Spleen (tissue), 7 donors: ENCODE measurements at regions not wholly inside any gene's neighbourhood (a gene's known extent, or its start where the extent isn't known, plus 50 kb on each side); places are given as distances from the start of the nearest gene placed in this dataset.

Experiments
- POLR2A ChIP-seq, 3 donors: fragments of 450-650 bp; IDR thresholded peaks; one replicate each; pipeline ENCODE4 v1.5.1; 2017; ENCODE audit warnings: antibody characterized with exemption in 3 of 3, mild to moderate bottlenecking in 1 of 3
- POLR2AphosphoS5 ChIP-seq, 3 donors: sonication (generic); formaldehyde crosslinking; IDR thresholded peaks; one replicate each; pipeline ENCODE4 v1.5.1; 2017; ENCODE audit warnings: antibody characterized with exemption in 3 of 3
- TF ChIP-seq, protein P1 (sequence below), 11 experiments: fragments of 200-600 bp in 7 of 11; fragments of 450-650 bp in 4 of 11; sonication (generic) in 4 of 11; IDR thresholded peaks in 8 of 11; conservative IDR thresholded peaks in 3 of 11; 1 replicate in 7 of 11; 2 replicates in 4 of 11; pipeline versions ENCODE4 v1.4.0 to v1.8.0; 2016 to 2021; ENCODE audit warnings: antibody characterized with exemption in 11 of 11, inconsistent platforms in 4 of 11, mild to moderate bottlenecking in 1 of 11
- donor health status: DM: no; HTN: no; CAD: no; lungs with moderate emphysema.
- donor health status: DM: no; HTN: no; CAD: no.
- donor health status: DM: no; HTN: no; CAD: no.

DNA sequence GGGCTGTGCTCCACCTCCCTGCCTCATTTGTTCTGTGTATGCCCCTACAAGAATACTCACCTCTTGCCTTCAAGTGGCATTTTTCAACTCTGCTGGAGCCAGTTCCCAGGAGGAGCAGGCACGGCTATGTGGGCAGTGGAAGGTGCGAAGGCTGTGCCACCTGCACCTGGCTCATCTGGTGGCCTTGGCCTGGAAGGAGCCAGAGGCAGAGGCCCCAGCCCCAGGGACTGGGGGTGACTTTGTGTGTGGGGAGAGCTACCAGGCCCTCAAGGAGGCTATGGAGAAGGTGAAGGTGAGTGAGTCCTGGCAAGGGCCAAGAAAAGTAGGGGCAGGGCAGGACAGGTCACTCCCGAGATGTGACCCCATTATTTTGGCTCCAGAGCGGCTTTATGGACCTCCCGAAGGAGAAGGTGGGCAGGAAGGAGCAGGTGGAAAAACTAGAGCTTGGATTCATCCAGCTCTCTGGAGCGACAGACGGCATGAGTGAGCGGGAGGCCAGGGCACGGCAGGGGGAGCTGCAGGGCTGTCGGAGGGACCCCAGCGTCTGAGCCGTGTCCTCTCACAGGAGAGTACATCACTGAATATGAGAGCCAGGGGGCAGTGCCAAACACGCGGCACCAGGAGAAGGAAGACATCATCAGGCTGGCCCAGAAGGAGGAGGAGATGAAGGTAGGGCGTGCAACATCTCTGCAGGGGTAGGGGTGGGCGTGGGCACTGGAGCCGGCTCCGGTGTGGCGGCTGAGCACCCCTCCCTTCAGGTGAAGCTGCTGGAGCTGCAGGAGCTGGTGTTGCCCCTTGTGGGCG, 57.3 kb upstream of the UBE2Q2 start:
- TF ChIP-seq POLR2AphosphoS5 (IDR thresholded peaks at IDR 0.05): no peak
- TF ChIP-seq POLR2A (IDR thresholded peaks at IDR 0.05): no peak
- TF ChIP-seq, protein P1, sequence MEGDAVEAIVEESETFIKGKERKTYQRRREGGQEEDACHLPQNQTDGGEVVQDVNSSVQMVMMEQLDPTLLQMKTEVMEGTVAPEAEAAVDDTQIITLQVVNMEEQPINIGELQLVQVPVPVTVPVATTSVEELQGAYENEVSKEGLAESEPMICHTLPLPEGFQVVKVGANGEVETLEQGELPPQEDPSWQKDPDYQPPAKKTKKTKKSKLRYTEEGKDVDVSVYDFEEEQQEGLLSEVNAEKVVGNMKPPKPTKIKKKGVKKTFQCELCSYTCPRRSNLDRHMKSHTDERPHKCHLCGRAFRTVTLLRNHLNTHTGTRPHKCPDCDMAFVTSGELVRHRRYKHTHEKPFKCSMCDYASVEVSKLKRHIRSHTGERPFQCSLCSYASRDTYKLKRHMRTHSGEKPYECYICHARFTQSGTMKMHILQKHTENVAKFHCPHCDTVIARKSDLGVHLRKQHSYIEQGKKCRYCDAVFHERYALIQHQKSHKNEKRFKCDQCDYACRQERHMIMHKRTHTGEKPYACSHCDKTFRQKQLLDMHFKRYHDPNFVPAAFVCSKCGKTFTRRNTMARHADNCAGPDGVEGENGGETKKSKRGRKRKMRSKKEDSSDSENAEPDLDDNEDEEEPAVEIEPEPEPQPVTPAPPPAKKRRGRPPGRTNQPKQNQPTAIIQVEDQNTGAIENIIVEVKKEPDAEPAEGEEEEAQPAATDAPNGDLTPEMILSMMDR (IDR thresholded peaks at IDR 0.05 in 8 of 11, conservative IDR thresholded peaks at IDR 0.05 in 3 of 11): no peak
